ENCODE measurements at regions not wholly inside any gene's neighbourhood (a gene's known extent, or its start where the extent isn't known, plus 50 kb on each side); places are given as distances from the start of the nearest gene placed in this dataset.

- no peak for TF ChIP-seq POLR2A (IDR thresholded peaks at IDR 0.05)
- TF ChIP-seq CTCF (IDR thresholded peaks at IDR 0.05), result no peak
These were observed 1527.5 kb upstream of the SLC10A2 start for GRCh38 chr13:104593693-104594092.
